H1 (cell line): ENCODE measurements at regions not wholly inside any gene's neighbourhood (a gene's known extent, or its start where the extent isn't known, plus 50 kb on each side); places are given as distances from the start of the nearest gene placed in this dataset.

Source experiments
- CHD7 ChIP-seq: fragments of 300-600 bp; sonication (generic); IDR thresholded peaks from 2 replicates; pipeline ENCODE4 v1.7.1; 2012; ENCODE audit warnings: low read length, moderate library complexity, mild to moderate bottlenecking, inconsistent platforms; ENCODE audit not compliant: insufficient replicate concordance

GRCh38 chr3:35392187-35392586 lies 247.1 kb upstream of the ARPP21 start (continued):
- TF ChIP-seq CHD7, result no peak
